ENCODE measurements at regions not wholly inside any gene's neighbourhood (a gene's known extent, or its start where the extent isn't known, plus 50 kb on each side); places are given as distances from the start of the nearest gene placed in this dataset.

GRCh38 chr5:163870441-163870840 lies 365.0 kb downstream of the MAT2B start:
- H3K79me2 ChIP-seq (ENCODE audit: control insufficient read depth, insufficient read depth, low read length): no peaks in the 10 kb centered on the region
- no peaks in the 10 kb centered on the region for H3K36me3 ChIP-seq (ENCODE audit: control insufficient read depth in 2 of 2, extremely low read depth in 1 of 2, insufficient read depth in 2 of 2, low read length in 2 of 2)
- no peak overlapping the region for H3K4me2 ChIP-seq (ENCODE audit: insufficient read depth, low read length)
- ChIA-PET POLR2A (no interaction called here), CTCF (no interaction called here)
- no peaks in the 10 kb centered on the region for H3K9me1 ChIP-seq (replicated peaks; ENCODE audit: control insufficient read depth, extremely low read depth, insufficient read depth, low read length)
- no peak for FAIRE-seq
- TF ChIP-seq GATA2 (IDR thresholded peaks at IDR 0.05; ENCODE audit: insufficient read depth, insufficient read length, low read depth, low read length) (no peak), EZH2 (IDR thresholded peaks at IDR 0.05; ENCODE audit: borderline replicate concordance, low read depth, low read length, severe bottlenecking) (no peak), POLR2AphosphoS5 (IDR thresholded peaks at IDR 0.05; ENCODE audit: insufficient read depth, low read depth, low read length) (no peak), CTCF (IDR thresholded peaks at IDR 0.05; ENCODE audit: extremely low read depth in 1 of 2, insufficient read depth in 1 of 2, low read depth in 1 of 2, low read length in 2 of 2) (no peak), MYC (IDR thresholded peaks at IDR 0.05; ENCODE audit: low read depth, low read length) (no peak), JUN (IDR thresholded peaks at IDR 0.05; ENCODE audit: borderline replicate concordance, insufficient read depth, insufficient read length, low read depth) (no peak)
- peak overlapping the region; percentile 29 for H3K9ac ChIP-seq (replicated peaks; ENCODE audit: extremely low read depth, insufficient read depth, low read length)
- H3K9me3 ChIP-seq (replicated peaks; ENCODE audit: control insufficient read depth, insufficient read depth, low read length): no peaks in the 10 kb centered on the region
- BruUV-seq (replicated peaks): no TSS peak
- no peaks in the 10 kb centered on the region for H3K27me3 ChIP-seq (ENCODE audit: control insufficient read depth in 2 of 2, insufficient read depth in 2 of 2, low read length in 2 of 2)
- H4K20me1 ChIP-seq (replicated peaks; ENCODE audit: control insufficient read depth, extremely low read depth, insufficient read depth, low read length): no peaks in the 10 kb centered on the region
- dilution Hi-C loops (cut with MboI; ENCODE audit: extremely low pct_ligation_motif_present, low sequenced_read_pairs): loop anchor here (25.0 kb wide), 1 partner anchor 108 kb away; no protein-coding TSS in a partner anchor
- H3K27ac ChIP-seq (ENCODE audit: insufficient read depth, low read depth, low read length): peak overlapping the region; percentile 65
- H3K4me3 ChIP-seq (replicated peaks in 1 of 3; ENCODE audit: insufficient read depth in 1 of 3, low read depth in 1 of 3, low read length in 3 of 3): no peak overlapping the region
- H2AFZ ChIP-seq (ENCODE audit: low read depth, low read length): peak overlapping the region; percentile 52
- H3K4me1 ChIP-seq (ENCODE audit: control insufficient read depth, extremely low read depth, insufficient read depth, low read length): peaks cover 39% of the 10 kb centered on the region
- intact Hi-C loops (cut with micrococcal nuclease): no loop called here
- peak; percentile 52 for DNase-seq (ENCODE audit: low read depth, low spot score)

GRCh38 chr5:163874431-163874830 lies 369.0 kb downstream of the MAT2B start:
- intact Hi-C loops (cut with micrococcal nuclease): no loop called here
- no peak for FAIRE-seq

More at GRCh38 chr5:163874431-163874830, 369.0 kb downstream of the MAT2B start:
- no peaks in the 10 kb centered on the region for H3K9me1 ChIP-seq (replicated peaks; ENCODE audit: control insufficient read depth, extremely low read depth, insufficient read depth, low read length)
- H3K36me3 ChIP-seq (ENCODE audit: control insufficient read depth in 2 of 2, extremely low read depth in 1 of 2, insufficient read depth in 2 of 2, low read length in 2 of 2): no peaks in the 10 kb centered on the region
- H3K9me3 ChIP-seq (replicated peaks; ENCODE audit: control insufficient read depth, insufficient read depth, low read length): no peaks in the 10 kb centered on the region
- no peak overlapping the region for H3K9ac ChIP-seq (replicated peaks; ENCODE audit: extremely low read depth, insufficient read depth, low read length)
- H3K27me3 ChIP-seq (ENCODE audit: control insufficient read depth in 2 of 2, insufficient read depth in 2 of 2, low read length in 2 of 2): no peaks in the 10 kb centered on the region
- H3K4me2 ChIP-seq (ENCODE audit: insufficient read depth, low read length): no peak overlapping the region
- no peak overlapping the region for H3K27ac ChIP-seq (ENCODE audit: insufficient read depth, low read depth, low read length)
- POLR2A ChIA-PET: no interaction called here
- no peaks in the 10 kb centered on the region for H4K20me1 ChIP-seq (replicated peaks; ENCODE audit: control insufficient read depth, extremely low read depth, insufficient read depth, low read length)
- H3K79me2 ChIP-seq (ENCODE audit: control insufficient read depth, insufficient read depth, low read length): no peaks in the 10 kb centered on the region
- no peak overlapping the region for H3K4me3 ChIP-seq (replicated peaks in 1 of 3; ENCODE audit: insufficient read depth in 1 of 3, low read depth in 1 of 3, low read length in 3 of 3)
- no peak for DNase-seq (ENCODE audit: low read depth, low spot score)
- dilution Hi-C loops (cut with MboI; ENCODE audit: extremely low pct_ligation_motif_present, low sequenced_read_pairs): loop anchor here (25.0 kb wide), 1 partner anchor 112 kb away; no protein-coding TSS in a partner anchor
- H3K4me1 ChIP-seq (ENCODE audit: control insufficient read depth, extremely low read depth, insufficient read depth, low read length): peaks cover 12% of the 10 kb centered on the region
- no peak overlapping the region for H2AFZ ChIP-seq (ENCODE audit: low read depth, low read length)
- TF ChIP-seq JUN (IDR thresholded peaks at IDR 0.05; ENCODE audit: borderline replicate concordance, insufficient read depth, insufficient read length, low read depth) (no peak), EZH2 (IDR thresholded peaks at IDR 0.05; ENCODE audit: borderline replicate concordance, low read depth, low read length, severe bottlenecking) (no peak), MAX (IDR thresholded peaks at IDR 0.05; ENCODE audit: insufficient read depth, insufficient read length) (no peak), CTCF (IDR thresholded peaks at IDR 0.05; ENCODE audit: extremely low read depth in 1 of 2, insufficient read depth in 1 of 2, low read depth in 1 of 2, low read length in 2 of 2) (no peak), POLR2AphosphoS5 (IDR thresholded peaks at IDR 0.05; ENCODE audit: insufficient read depth, low read depth, low read length) (no peak), MYC (IDR thresholded peaks at IDR 0.05; ENCODE audit: low read depth, low read length) (no peak)
- BruUV-seq (replicated peaks): no TSS peak
- CTCF ChIA-PET: interaction anchor here (1.0 kb wide), 1 partner anchor 9 kb away, joined by 3 read pairs; no protein-coding TSS in a partner anchor

Measured in endothelial cell of umbilical vein (primary cell).